H1 (cell line): ENCODE measurements at regions not wholly inside any gene's neighbourhood (a gene's known extent, or its start where the extent isn't known, plus 50 kb on each side); places are given as distances from the start of the nearest gene placed in this dataset.

Source experiments
- CTCF ChIA-PET: fragments of 300-600 bp; sonication (Branson Sonifier 250); formaldehyde crosslinking; loops from one replicate; lab custom pipeline; 2021; ENCODE audit not compliant: partially characterized antibody; lab: Charles Lee
- POLR2A ChIA-PET: fragments of 300-600 bp; sonication (Branson Sonifier 250); formaldehyde crosslinking; loops from one replicate; lab custom pipeline; 2021; ENCODE audit warnings: inconsistent platforms; ENCODE audit not compliant: partially characterized antibody; lab: Charles Lee
- DNase-seq, 2 experiments: peaks; one replicate each; pipeline versions ENCODE4 v3.0.0 to v3.0.0-alpha.2; 2010 to 2022; ENCODE audit warnings: low spot score in 2 of 2, low read depth in 1 of 2, mixed read lengths in 1 of 2
- FAIRE-seq: peaks from 2 replicates; lab custom pipeline; 2011; peaks lifted over from hg19 to GRCh38; lab: Jason Lieb, UNC
- H2AFZ ChIP-seq: 2 replicates; pipeline ENCODE4 v1.8.1; 2012; ENCODE audit warnings: low read length, inconsistent platforms
- H2AK5ac ChIP-seq: 2 replicates; pipeline ENCODE4 v1.6.1; 2013; ENCODE audit warnings: low read depth, low read length
- H2BK120ac ChIP-seq: replicated peaks from 2 replicates; pipeline ENCODE3; 2013; ENCODE audit warnings: low read depth, low read length, inconsistent platforms
- H2BK12ac ChIP-seq: 2 replicates; pipeline ENCODE4 v1.6.1; 2013; ENCODE audit warnings: low read depth, low read length
- H2BK15ac ChIP-seq: 2 replicates; pipeline ENCODE4 v1.6.1; 2013; ENCODE audit warnings: low read length
- H2BK20ac ChIP-seq: 2 replicates; pipeline ENCODE4 v1.6.1; 2013; ENCODE audit warnings: low read length
- H2BK5ac ChIP-seq: 2 replicates; pipeline ENCODE4 v1.6.1; 2013; ENCODE audit warnings: low read depth, low read length
- H3K14ac ChIP-seq: 2 replicates; pipeline ENCODE4 v1.6.1; 2013; ENCODE audit warnings: inconsistent platforms; ENCODE audit not compliant: insufficient read length
- H3K18ac ChIP-seq: 2 replicates; pipeline ENCODE4 v1.6.1; 2013; ENCODE audit warnings: low read length; ENCODE audit errors: extremely low read depth
- H3K23ac ChIP-seq: 2 replicates; pipeline ENCODE4 v1.6.1; 2013; ENCODE audit warnings: inconsistent platforms; ENCODE audit not compliant: insufficient read length
- H3K23me2 ChIP-seq: 2 replicates; pipeline ENCODE4 v1.6.1; 2013; ENCODE audit warnings: low read depth, low read length
- H3K27ac ChIP-seq: 2 replicates; pipeline ENCODE4 v1.6.1; 2011; ENCODE audit warnings: low read depth, low read length, inconsistent platforms
- H3K27me3 ChIP-seq, 4 experiments: replicated peaks in 1 of 4; 1 replicate in 1 of 4; 2 replicates in 3 of 4; pipeline versions ENCODE4 v1.6.1 to v1.8.1; 2011 to 2013; ENCODE audit warnings: low read length in 3 of 4, mild to moderate bottlenecking in 3 of 4, inconsistent platforms in 2 of 4, mixed read lengths in 2 of 4, moderate library complexity in 1 of 4; ENCODE audit not compliant: control insufficient read depth in 3 of 4, insufficient read depth in 3 of 4; ENCODE audit errors: extremely low read depth in 1 of 4
- H3K36me3 ChIP-seq, 4 experiments: 2 replicates each; pipeline versions ENCODE4 v1.6.1 to v1.8.1; 2011 to 2013; ENCODE audit warnings: mild to moderate bottlenecking in 4 of 4, low read length in 3 of 4, moderate library complexity in 2 of 4, control low read depth in 1 of 4, inconsistent platforms in 1 of 4; ENCODE audit not compliant: insufficient read depth in 4 of 4, control insufficient read depth in 2 of 4
- H3K4ac ChIP-seq: replicated peaks from 2 replicates; pipeline ENCODE3; 2013; ENCODE audit warnings: low read length, low read depth, mixed read lengths, inconsistent platforms; ENCODE audit not compliant: insufficient read length
- H3K4me1 ChIP-seq, 4 experiments: replicated peaks in 1 of 4; 1 replicate in 1 of 4; 2 replicates in 3 of 4; pipeline versions ENCODE4 v1.6.1 to v1.8.1; 2011 to 2013; ENCODE audit warnings: low read length in 3 of 4, inconsistent platforms in 2 of 4, mixed read lengths in 1 of 4; ENCODE audit not compliant: insufficient read depth in 4 of 4, control insufficient read depth in 3 of 4
- H3K4me2 ChIP-seq, 2 experiments: 2 replicates each; pipeline versions ENCODE4 v1.6.1 to v1.8.1; 2011 to 2013; ENCODE audit warnings: low read depth in 2 of 2, low read length in 2 of 2, control low read depth in 1 of 2, inconsistent platforms in 1 of 2, mild to moderate bottlenecking in 1 of 2; ENCODE audit not compliant: insufficient read depth in 1 of 2
- H3K4me3 ChIP-seq, 4 experiments: fragments of 200-600, 300-600 bp in 1 of 4; sonication (generic), shearing (Covaris generic), sonication (Bioruptor Twin) in 1 of 4; 2 replicates each; pipeline versions ENCODE4 v1.5.1 to v1.8.1; 2011 to 2016; ENCODE audit warnings: low read length in 4 of 4, low read depth in 3 of 4, control low read depth in 2 of 4, inconsistent platforms in 2 of 4, mild to moderate bottlenecking in 2 of 4, mixed read lengths in 1 of 4, moderate library complexity in 1 of 4; ENCODE audit not compliant: insufficient read depth in 2 of 4; ENCODE audit errors: extremely low read depth in 1 of 4
- H3K56ac ChIP-seq: replicated peaks from 2 replicates; pipeline ENCODE3; 2013; ENCODE audit warnings: low read depth, mild to moderate bottlenecking, mixed read lengths, low read length, inconsistent platforms; ENCODE audit not compliant: insufficient read length
- H3K79me1 ChIP-seq: 2 replicates; pipeline ENCODE4 v1.6.1; 2013; ENCODE audit warnings: low read depth, low read length, control low read depth
- H3K79me2 ChIP-seq, 2 experiments: 2 replicates each; pipeline versions ENCODE4 v1.6.1 to v1.8.1; 2012 to 2013; ENCODE audit warnings: low read length in 2 of 2, mild to moderate bottlenecking in 2 of 2, inconsistent platforms in 1 of 2; ENCODE audit not compliant: insufficient read depth in 2 of 2, control insufficient read depth in 1 of 2
- H3K9ac ChIP-seq, 4 experiments: replicated peaks in 1 of 4; 1 replicate in 1 of 4; 2 replicates in 3 of 4; pipeline versions ENCODE4 v1.6.1 to v1.8.1; 2011 to 2013; ENCODE audit warnings: low read depth in 3 of 4, low read length in 3 of 4, control low read depth in 2 of 4, mild to moderate bottlenecking in 2 of 4, moderate library complexity in 2 of 4, inconsistent platforms in 1 of 4; ENCODE audit errors: extremely low read depth in 1 of 4
- H3K9me3 ChIP-seq, 2 experiments: 2 replicates each; pipeline versions ENCODE4 v1.6.1 to v1.8.1; 2012 to 2013; ENCODE audit warnings: mild to moderate bottlenecking in 2 of 2, moderate library complexity in 2 of 2, control low read depth in 1 of 2, inconsistent platforms in 1 of 2, low read depth in 1 of 2, low read length in 1 of 2, mixed read lengths in 1 of 2; ENCODE audit not compliant: insufficient read depth in 2 of 2
- H4K20me1 ChIP-seq, 2 experiments: replicated peaks in 1 of 2; 2 replicates each; pipeline versions ENCODE3 to v1.8.1; 2011 to 2013; ENCODE audit warnings: inconsistent platforms in 2 of 2, low read length in 2 of 2, mild to moderate bottlenecking in 1 of 2; ENCODE audit not compliant: insufficient read depth in 2 of 2, control insufficient read depth in 1 of 2
- H4K5ac ChIP-seq: 2 replicates; pipeline ENCODE4 v1.6.1; 2013; ENCODE audit warnings: low read length, low read depth, mixed read lengths, inconsistent platforms; ENCODE audit not compliant: insufficient read length
- H4K8ac ChIP-seq: 2 replicates; pipeline ENCODE4 v1.8.0; 2013; ENCODE audit warnings: mild to moderate bottlenecking, moderate library complexity, low read length, inconsistent platforms; ENCODE audit not compliant: insufficient read depth; ENCODE audit errors: extremely low read depth
- H4K91ac ChIP-seq: replicated peaks from 2 replicates; pipeline ENCODE3; 2013; ENCODE audit warnings: low read length, mixed read lengths, inconsistent platforms; ENCODE audit not compliant: insufficient read length
- WGBS, 2 experiments: shearing (Covaris generic) in 1 of 2; methylation state at CpG; one replicate each; pipeline versions ENCODE4 v1.1.6 to v1.1.7; 2013 to 2015; ENCODE audit warnings: low lambda C conversion rate in 2 of 2, mixed read lengths in 2 of 2, inconsistent platforms in 1 of 2, low coverage in 1 of 2, missing lambda C conversion rate in 1 of 2; ENCODE audit not compliant: insufficient replicate concordance in 2 of 2, insufficient coverage in 1 of 2, insufficient read length in 1 of 2; ENCODE audit errors: extremely low coverage in 1 of 2, missing lambda C conversion rate in 1 of 2; 5-methylcytosine and 5-hydroxymethylcytosine counted together
- TF ChIP-seq, protein P1 (sequence below): fragments of 300-600 bp; sonication (generic); IDR thresholded peaks from 2 replicates; pipeline ENCODE4 v1.7.1; 2012; ENCODE audit warnings: low read length, moderate library complexity, mild to moderate bottlenecking, inconsistent platforms; ENCODE audit not compliant: insufficient replicate concordance

DNA sequence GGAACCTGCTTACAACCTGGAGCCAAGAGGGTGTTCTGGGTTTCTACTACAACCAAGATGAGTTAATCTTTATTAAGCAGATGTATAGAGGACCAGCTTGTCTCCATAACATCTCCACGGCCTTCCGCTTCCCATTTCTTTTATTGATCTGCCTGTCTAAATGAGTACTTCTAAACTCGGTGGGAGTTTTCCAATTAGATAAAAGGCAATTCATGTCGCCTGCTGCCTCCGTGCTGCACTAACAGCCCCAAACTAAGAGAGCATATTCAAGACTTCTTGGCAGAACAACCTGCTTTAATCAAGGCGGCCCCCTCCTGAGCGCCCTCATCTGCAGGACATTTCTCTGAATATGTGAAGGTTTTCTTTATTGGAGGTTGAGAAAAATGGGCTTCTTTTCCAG is 270.1 kb downstream of the PDCD6IP start:
- 80% methylated on average over 7 of the region's 7 CpGs; no CpG with 5 or more reads in 1 of the 2 experiments for WGBS, 2 experiments
- no peaks in the 10 kb centered on the region; a peak in 1 of 8 replicates for H3K36me3 ChIP-seq
- H3K4me3 ChIP-seq = no peak overlapping the region
- POLR2A ChIA-PET = no interaction called here
- H3K9ac ChIP-seq = no peak overlapping the region
- H2BK5ac ChIP-seq = no peak overlapping the region
- no peak overlapping the region for H3K14ac ChIP-seq
- H2BK12ac ChIP-seq = no peak overlapping the region
- no peak overlapping the region for H3K18ac ChIP-seq
- H2AK5ac ChIP-seq = no peak overlapping the region
- no peak overlapping the region for H3K27ac ChIP-seq
- no peaks in the 10 kb centered on the region for H3K9me3 ChIP-seq
- no peak overlapping the region for H3K4me2 ChIP-seq
- H3K79me2 ChIP-seq = no peaks in the 10 kb centered on the region
- H3K56ac ChIP-seq = no peak overlapping the region
- H2BK20ac ChIP-seq = no peak overlapping the region
- CTCF ChIA-PET = interaction anchor here (1.4 kb wide), 1 partner anchor 11 kb away, joined by 3 read pairs; no protein-coding TSS in a partner anchor
- H4K8ac ChIP-seq = no peak overlapping the region
- H2BK120ac ChIP-seq = no peak overlapping the region
- no peak overlapping the region for H3K23ac ChIP-seq
- peaks cover 0 to 11% (median 6%) of the 10 kb centered on the region in 4 experiments; a peak in 4 of 7 replicates for H3K4me1 ChIP-seq
- no peak overlapping the region for H2AFZ ChIP-seq
- no peaks in the 10 kb centered on the region for H3K79me1 ChIP-seq
- FAIRE-seq (no peak), DNase-seq (no peak)
- H4K5ac ChIP-seq = no peak overlapping the region
- no peaks in the 10 kb centered on the region for H4K20me1 ChIP-seq
- no peak overlapping the region for H2BK15ac ChIP-seq
- no peak overlapping the region for H4K91ac ChIP-seq
- H3K4ac ChIP-seq = no peak overlapping the region
- H3K27me3 ChIP-seq = no peaks in the 10 kb centered on the region
- no peaks in the 10 kb centered on the region for H3K23me2 ChIP-seq
- TF ChIP-seq, protein P1, sequence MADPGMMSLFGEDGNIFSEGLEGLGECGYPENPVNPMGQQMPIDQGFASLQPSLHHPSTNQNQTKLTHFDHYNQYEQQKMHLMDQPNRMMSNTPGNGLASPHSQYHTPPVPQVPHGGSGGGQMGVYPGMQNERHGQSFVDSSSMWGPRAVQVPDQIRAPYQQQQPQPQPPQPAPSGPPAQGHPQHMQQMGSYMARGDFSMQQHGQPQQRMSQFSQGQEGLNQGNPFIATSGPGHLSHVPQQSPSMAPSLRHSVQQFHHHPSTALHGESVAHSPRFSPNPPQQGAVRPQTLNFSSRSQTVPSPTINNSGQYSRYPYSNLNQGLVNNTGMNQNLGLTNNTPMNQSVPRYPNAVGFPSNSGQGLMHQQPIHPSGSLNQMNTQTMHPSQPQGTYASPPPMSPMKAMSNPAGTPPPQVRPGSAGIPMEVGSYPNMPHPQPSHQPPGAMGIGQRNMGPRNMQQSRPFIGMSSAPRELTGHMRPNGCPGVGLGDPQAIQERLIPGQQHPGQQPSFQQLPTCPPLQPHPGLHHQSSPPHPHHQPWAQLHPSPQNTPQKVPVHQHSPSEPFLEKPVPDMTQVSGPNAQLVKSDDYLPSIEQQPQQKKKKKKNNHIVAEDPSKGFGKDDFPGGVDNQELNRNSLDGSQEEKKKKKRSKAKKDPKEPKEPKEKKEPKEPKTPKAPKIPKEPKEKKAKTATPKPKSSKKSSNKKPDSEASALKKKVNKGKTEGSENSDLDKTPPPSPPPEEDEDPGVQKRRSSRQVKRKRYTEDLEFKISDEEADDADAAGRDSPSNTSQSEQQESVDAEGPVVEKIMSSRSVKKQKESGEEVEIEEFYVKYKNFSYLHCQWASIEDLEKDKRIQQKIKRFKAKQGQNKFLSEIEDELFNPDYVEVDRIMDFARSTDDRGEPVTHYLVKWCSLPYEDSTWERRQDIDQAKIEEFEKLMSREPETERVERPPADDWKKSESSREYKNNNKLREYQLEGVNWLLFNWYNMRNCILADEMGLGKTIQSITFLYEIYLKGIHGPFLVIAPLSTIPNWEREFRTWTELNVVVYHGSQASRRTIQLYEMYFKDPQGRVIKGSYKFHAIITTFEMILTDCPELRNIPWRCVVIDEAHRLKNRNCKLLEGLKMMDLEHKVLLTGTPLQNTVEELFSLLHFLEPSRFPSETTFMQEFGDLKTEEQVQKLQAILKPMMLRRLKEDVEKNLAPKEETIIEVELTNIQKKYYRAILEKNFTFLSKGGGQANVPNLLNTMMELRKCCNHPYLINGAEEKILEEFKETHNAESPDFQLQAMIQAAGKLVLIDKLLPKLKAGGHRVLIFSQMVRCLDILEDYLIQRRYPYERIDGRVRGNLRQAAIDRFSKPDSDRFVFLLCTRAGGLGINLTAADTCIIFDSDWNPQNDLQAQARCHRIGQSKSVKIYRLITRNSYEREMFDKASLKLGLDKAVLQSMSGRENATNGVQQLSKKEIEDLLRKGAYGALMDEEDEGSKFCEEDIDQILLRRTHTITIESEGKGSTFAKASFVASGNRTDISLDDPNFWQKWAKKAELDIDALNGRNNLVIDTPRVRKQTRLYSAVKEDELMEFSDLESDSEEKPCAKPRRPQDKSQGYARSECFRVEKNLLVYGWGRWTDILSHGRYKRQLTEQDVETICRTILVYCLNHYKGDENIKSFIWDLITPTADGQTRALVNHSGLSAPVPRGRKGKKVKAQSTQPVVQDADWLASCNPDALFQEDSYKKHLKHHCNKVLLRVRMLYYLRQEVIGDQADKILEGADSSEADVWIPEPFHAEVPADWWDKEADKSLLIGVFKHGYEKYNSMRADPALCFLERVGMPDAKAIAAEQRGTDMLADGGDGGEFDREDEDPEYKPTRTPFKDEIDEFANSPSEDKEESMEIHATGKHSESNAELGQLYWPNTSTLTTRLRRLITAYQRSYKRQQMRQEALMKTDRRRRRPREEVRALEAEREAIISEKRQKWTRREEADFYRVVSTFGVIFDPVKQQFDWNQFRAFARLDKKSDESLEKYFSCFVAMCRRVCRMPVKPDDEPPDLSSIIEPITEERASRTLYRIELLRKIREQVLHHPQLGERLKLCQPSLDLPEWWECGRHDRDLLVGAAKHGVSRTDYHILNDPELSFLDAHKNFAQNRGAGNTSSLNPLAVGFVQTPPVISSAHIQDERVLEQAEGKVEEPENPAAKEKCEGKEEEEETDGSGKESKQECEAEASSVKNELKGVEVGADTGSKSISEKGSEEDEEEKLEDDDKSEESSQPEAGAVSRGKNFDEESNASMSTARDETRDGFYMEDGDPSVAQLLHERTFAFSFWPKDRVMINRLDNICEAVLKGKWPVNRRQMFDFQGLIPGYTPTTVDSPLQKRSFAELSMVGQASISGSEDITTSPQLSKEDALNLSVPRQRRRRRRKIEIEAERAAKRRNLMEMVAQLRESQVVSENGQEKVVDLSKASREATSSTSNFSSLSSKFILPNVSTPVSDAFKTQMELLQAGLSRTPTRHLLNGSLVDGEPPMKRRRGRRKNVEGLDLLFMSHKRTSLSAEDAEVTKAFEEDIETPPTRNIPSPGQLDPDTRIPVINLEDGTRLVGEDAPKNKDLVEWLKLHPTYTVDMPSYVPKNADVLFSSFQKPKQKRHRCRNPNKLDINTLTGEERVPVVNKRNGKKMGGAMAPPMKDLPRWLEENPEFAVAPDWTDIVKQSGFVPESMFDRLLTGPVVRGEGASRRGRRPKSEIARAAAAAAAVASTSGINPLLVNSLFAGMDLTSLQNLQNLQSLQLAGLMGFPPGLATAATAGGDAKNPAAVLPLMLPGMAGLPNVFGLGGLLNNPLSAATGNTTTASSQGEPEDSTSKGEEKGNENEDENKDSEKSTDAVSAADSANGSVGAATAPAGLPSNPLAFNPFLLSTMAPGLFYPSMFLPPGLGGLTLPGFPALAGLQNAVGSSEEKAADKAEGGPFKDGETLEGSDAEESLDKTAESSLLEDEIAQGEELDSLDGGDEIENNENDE = no peak
